OCI-LY1 (cell line): ENCODE measurements at regions not wholly inside any gene's neighbourhood (a gene's known extent, or its start where the extent isn't known, plus 50 kb on each side); places are given as distances from the start of the nearest gene placed in this dataset.
"Not testable (repeated sequence)": the region's sequence is repeated elsewhere in the genome, so short reads cannot be mapped to it uniquely, and the experiment has no call there.

Experiments
- H2AFZ ChIP-seq: fragments of 200-600 bp; sonication (generic), shearing (Covaris generic); 2 replicates; pipeline ENCODE4 v1.6.0; 2014; ENCODE audit warnings: antibody characterized with exemption, mild to moderate bottlenecking, low read length
- H3F3A ChIP-seq: fragments of 200-600 bp; sonication (generic), shearing (Covaris generic); 2 replicates; pipeline ENCODE4 v1.6.0; 2014; ENCODE audit warnings: mild to moderate bottlenecking, antibody characterized with exemption, low read length, moderate library complexity; ENCODE audit not compliant: insufficient read depth
- H3K27ac ChIP-seq: fragments of 200-600 bp; sonication (generic); 2 replicates; pipeline ENCODE4 v1.5.1; 2014; ENCODE audit warnings: low read length, mixed run types, mild to moderate bottlenecking, low read depth; ENCODE audit not compliant: poor library complexity, severe bottlenecking
- H3K27me3 ChIP-seq: fragments of 200-600 bp; sonication (generic); 2 replicates; pipeline ENCODE4 v1.6.0; 2014; ENCODE audit warnings: antibody characterized with exemption, mild to moderate bottlenecking, low read length, moderate library complexity; ENCODE audit not compliant: insufficient read depth
- H3K36me3 ChIP-seq: fragments of 200-600 bp; sonication (generic); 2 replicates; pipeline ENCODE4 v1.6.1; 2014; ENCODE audit warnings: mild to moderate bottlenecking, antibody characterized with exemption, low read length, moderate library complexity, mixed read lengths; ENCODE audit not compliant: insufficient read depth
- H3K4me1 ChIP-seq: fragments of 200-600 bp; sonication (generic); 2 replicates; pipeline ENCODE4 v1.5.1; 2014; ENCODE audit warnings: mild to moderate bottlenecking, low read length, moderate library complexity; ENCODE audit not compliant: insufficient read depth, severe bottlenecking
- H3K4me2 ChIP-seq: fragments of 200-600 bp; sonication (generic), shearing (Covaris generic); 2 replicates; pipeline ENCODE4 v1.6.1; 2014; ENCODE audit warnings: low read length
- H3K4me3 ChIP-seq: fragments of 200-600 bp; sonication (generic); 2 replicates; pipeline ENCODE4 v1.5.1; 2014; ENCODE audit warnings: low read length, low read depth, mild to moderate bottlenecking, mixed read lengths; ENCODE audit not compliant: poor library complexity, severe bottlenecking
- H3K79me2 ChIP-seq: fragments of 200-600 bp; shearing (Covaris generic); 2 replicates; pipeline ENCODE4 v1.6.1; 2016; ENCODE audit warnings: mixed run types, low read length, mixed read lengths; ENCODE audit not compliant: insufficient read depth
- H3K9ac ChIP-seq: fragments of 200-600 bp; sonication (generic), shearing (Covaris generic); 2 replicates; pipeline ENCODE4 v1.6.1; 2014; ENCODE audit warnings: mild to moderate bottlenecking, low read length, mixed read lengths
- H3K9me2 ChIP-seq: fragments of 200-600 bp; sonication (generic), shearing (Covaris generic); 2 replicates; pipeline ENCODE4 v1.6.1; 2014; ENCODE audit warnings: low read depth, mild to moderate bottlenecking, low read length, mixed read lengths
- H3K9me3 ChIP-seq: fragments of 200-600 bp; shearing (Covaris generic); 2 replicates; pipeline ENCODE4 v1.6.1; 2014; ENCODE audit warnings: low read length, mixed read lengths
- H4K20me1 ChIP-seq: fragments of 200-600 bp; sonication (generic), shearing (Covaris generic); 2 replicates; pipeline ENCODE4 v1.6.0; 2016; ENCODE audit warnings: mild to moderate bottlenecking, low read length; ENCODE audit not compliant: insufficient read depth
- EZH2 ChIP-seq: fragments of 200-600 bp; sonication (generic), shearing (Covaris generic); IDR thresholded peaks from 2 replicates; pipeline ENCODE4 v1.8.0; 2017; ENCODE audit warnings: borderline replicate concordance, mixed run types, mild to moderate bottlenecking, antibody characterized with exemption, low read length, moderate library complexity, mixed read lengths
- TF ChIP-seq, protein P1 (sequence below): fragments of 200-600 bp; sonication (generic), shearing (Covaris generic); IDR thresholded peaks from 2 replicates; pipeline ENCODE4 v1.5.1; 2017; ENCODE audit warnings: mild to moderate bottlenecking, antibody characterized with exemption, low read length, moderate library complexity, mixed read lengths

DNA sequence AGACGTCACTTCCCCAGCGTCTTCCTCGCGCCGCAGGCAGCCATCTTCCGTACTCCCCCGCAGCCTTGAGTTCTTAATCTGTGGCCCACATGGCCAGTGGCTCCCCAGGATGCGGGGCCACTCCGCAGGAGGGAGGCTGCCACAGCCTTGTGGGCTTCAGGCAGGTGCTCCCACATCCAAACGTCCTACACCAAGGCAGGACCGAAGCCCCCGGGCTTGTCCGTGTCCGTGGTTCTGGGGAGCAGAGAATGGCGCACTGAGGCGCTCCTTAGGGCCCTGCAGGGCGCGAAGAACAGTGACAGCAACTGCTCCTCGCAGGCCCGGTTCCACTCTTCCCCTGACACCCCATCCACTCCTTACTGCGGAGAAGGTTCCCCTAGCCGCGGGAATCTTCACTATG is 755.8 kb downstream of the PRIM2 start:
- no peak overlapping the region for H3K27ac ChIP-seq
- no peaks in the 10 kb centered on the region for H3K9me2 ChIP-seq
- no peaks in the 10 kb centered on the region for H4K20me1 ChIP-seq
- no peaks in the 10 kb centered on the region for H3K79me2 ChIP-seq
- H3K4me1 ChIP-seq: no peaks in the 10 kb centered on the region
- no peaks in the 10 kb centered on the region for H3K36me3 ChIP-seq
- no peaks in the 10 kb centered on the region for H3K9me3 ChIP-seq
- H3K4me2 ChIP-seq: no peak overlapping the region
- H3F3A ChIP-seq: no peaks in the 10 kb centered on the region
- no peaks in the 10 kb centered on the region for H3K27me3 ChIP-seq
- no peak overlapping the region for H2AFZ ChIP-seq
- TF ChIP-seq EZH2: no peak
- TF ChIP-seq, protein P1, sequence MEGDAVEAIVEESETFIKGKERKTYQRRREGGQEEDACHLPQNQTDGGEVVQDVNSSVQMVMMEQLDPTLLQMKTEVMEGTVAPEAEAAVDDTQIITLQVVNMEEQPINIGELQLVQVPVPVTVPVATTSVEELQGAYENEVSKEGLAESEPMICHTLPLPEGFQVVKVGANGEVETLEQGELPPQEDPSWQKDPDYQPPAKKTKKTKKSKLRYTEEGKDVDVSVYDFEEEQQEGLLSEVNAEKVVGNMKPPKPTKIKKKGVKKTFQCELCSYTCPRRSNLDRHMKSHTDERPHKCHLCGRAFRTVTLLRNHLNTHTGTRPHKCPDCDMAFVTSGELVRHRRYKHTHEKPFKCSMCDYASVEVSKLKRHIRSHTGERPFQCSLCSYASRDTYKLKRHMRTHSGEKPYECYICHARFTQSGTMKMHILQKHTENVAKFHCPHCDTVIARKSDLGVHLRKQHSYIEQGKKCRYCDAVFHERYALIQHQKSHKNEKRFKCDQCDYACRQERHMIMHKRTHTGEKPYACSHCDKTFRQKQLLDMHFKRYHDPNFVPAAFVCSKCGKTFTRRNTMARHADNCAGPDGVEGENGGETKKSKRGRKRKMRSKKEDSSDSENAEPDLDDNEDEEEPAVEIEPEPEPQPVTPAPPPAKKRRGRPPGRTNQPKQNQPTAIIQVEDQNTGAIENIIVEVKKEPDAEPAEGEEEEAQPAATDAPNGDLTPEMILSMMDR: no peak
- no peak overlapping the region for H3K4me3 ChIP-seq
- H3K9ac ChIP-seq: no peak overlapping the region

DNA sequence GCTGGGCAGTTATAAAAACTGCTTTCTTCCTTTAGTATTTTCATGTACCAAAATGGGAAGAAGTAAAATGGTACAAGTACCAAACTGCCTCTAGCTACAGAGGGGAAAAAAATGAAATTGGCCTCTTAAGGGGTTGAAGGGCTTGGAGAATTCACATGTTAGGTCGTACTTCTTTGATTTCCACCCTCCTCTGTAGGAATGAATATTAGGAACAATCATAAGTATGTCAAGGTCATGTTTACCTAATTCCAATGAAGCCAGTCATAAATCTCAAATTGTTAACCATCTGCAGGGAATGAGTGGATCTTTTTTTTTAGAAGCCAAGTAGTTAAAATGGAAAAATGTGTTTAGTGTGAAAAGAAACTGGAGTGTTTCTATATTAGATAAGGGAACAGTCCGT is 772.6 kb downstream of the PRIM2 start:
- not testable (repeated sequence) for H3K4me2 ChIP-seq, H3K79me2 ChIP-seq, H3K9me3 ChIP-seq, H3K36me3 ChIP-seq, H3K9me2 ChIP-seq, H3K27me3 ChIP-seq, H3F3A ChIP-seq, H2AFZ ChIP-seq, H3K4me1 ChIP-seq, H3K9ac ChIP-seq, H4K20me1 ChIP-seq, H3K4me3 ChIP-seq, H3K27ac ChIP-seq

DNA sequence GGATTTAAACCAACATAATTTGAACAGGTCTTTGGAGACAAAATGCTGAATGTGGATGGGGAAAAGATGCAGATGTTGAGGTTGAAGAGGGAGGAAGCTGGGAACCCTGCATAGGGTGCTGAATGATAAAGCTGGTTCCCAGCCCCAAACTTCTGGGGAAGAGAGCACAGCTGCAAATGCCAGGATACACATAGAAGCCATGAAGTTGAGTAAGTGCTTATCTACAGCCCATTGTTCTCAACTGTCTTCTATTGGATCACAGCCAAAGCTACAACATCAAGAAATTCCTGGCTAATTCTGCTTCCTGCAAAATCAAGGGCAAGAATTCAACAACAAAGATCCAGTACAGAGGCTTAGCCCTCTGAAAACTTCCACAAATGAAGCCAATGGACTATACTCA is 779.8 kb downstream of the PRIM2 start:
- H3K4me2 ChIP-seq, H3K9me3 ChIP-seq, H2AFZ ChIP-seq, H3K79me2 ChIP-seq, H3K36me3 ChIP-seq, H4K20me1 ChIP-seq, H3K27me3 ChIP-seq, H3K27ac ChIP-seq, H3K4me3 ChIP-seq, H3F3A ChIP-seq, H3K9me2 ChIP-seq, H3K4me1 ChIP-seq, H3K9ac ChIP-seq: not testable (repeated sequence)

DNA sequence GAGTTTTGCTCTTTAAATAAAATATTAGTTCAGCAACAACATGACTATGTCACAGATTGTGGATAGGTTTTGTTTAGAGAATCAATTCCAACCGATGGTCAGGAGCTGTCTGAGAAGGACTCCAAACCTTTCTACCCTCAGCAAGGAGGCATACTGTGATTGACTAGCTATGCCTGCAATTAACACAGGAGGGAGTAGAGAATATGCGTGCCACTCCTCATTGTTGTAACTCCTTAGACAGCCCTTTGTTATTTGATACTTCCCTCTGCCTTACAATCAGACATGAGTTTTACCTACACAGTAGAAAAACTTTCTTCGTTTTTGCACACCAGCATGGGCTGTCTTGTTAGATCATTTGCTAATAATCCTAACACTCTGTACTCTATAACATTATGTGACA is 796.5 kb downstream of the PRIM2 start:
- Histone ChIP-seq H3K4me1 (no peaks in the 10 kb centered on the region), H3K9me2 (no peaks in the 10 kb centered on the region), H2AFZ (no peak overlapping the region), H3K27me3 (no peaks in the 10 kb centered on the region), H3K36me3 (no peaks in the 10 kb centered on the region), H3K9me3 (no peaks in the 10 kb centered on the region), H3F3A (no peaks in the 10 kb centered on the region), H3K9ac (no peak overlapping the region), H3K4me2 (no peak overlapping the region), H3K4me3 (no peak overlapping the region), H3K79me2 (no peaks in the 10 kb centered on the region), H3K27ac (no peak overlapping the region), H4K20me1 (no peaks in the 10 kb centered on the region)
- no peak for TF ChIP-seq EZH2
- TF ChIP-seq, protein P1: no peak

DNA sequence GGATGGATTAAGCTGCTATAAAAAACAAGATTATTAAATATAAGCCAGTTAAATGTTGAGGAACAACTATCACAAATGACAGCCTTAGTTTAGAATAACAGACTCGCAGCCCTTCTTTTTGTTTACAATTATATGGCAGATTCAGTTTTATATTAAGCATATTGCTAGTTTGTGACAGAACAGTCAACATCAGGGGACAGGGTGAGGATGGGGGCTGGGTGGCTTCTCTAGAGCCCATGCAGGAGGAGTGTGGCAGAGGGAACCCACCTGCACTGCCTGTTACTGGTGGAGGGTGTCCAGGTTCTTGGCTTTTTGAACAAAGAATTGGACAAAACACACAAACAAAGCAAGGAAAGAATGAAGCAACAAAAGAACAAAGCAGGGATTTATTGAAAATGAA is 799.7 kb downstream of the PRIM2 start:
- H3K27me3 ChIP-seq, H3K36me3 ChIP-seq, H3K9me2 ChIP-seq, H3K4me2 ChIP-seq, H2AFZ ChIP-seq, H3K4me3 ChIP-seq, H3K79me2 ChIP-seq, H3K27ac ChIP-seq, H4K20me1 ChIP-seq, H3K9ac ChIP-seq, H3K9me3 ChIP-seq, H3K4me1 ChIP-seq, H3F3A ChIP-seq: not testable (repeated sequence)

DNA sequence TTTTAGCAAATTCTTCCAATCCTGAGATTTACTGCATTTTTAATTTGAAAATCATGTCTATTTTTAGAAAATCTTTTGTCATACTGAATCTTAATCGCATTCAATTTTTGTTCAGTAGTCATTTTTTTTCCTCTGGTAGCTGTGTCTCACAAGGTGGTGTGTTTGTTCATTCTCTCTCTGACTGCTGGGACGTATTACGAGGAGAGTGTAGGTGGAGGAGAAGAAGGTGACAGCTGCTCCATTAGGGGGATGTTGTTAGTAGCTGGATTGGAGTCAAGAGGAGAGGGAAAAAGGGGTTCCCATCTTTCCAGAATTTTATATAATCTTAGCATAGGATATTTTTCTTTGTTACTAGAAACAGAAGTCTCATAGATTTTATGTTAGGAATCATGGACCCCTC is 804.2 kb downstream of the PRIM2 start:
- not testable (repeated sequence) for H2AFZ ChIP-seq, H3K9me2 ChIP-seq, H3K79me2 ChIP-seq, H3K4me2 ChIP-seq, H3K27me3 ChIP-seq, H3K4me3 ChIP-seq, H3K27ac ChIP-seq, H3K4me1 ChIP-seq, H3K9me3 ChIP-seq, H3F3A ChIP-seq, H3K36me3 ChIP-seq, H4K20me1 ChIP-seq, H3K9ac ChIP-seq
